DND-41 (cell line): ENCODE measurements at regions not wholly inside any gene's neighbourhood (a gene's known extent, or its start where the extent isn't known, plus 50 kb on each side); places are given as distances from the start of the nearest gene placed in this dataset.
"Not testable (repeated sequence)": the region's sequence is repeated elsewhere in the genome, so short reads cannot be mapped to it uniquely, and the experiment has no call there.

Experiments
- ATAC-seq: fragments of 200-7000 bp; cut with Tn5 transposase; 3 replicates; pipeline ENCODE4 v1.9.1; 2021; ENCODE audit warnings: low read depth; ENCODE audit not compliant: insufficient read depth
- DNase-seq: peaks from one replicate; pipeline ENCODE4 v3.0.0-alpha.2; 2020
- H2AFZ ChIP-seq: 2 replicates; pipeline ENCODE4 v1.6.0; 2012; ENCODE audit warnings: low read depth, low read length
- H3K27ac ChIP-seq: 2 replicates; pipeline ENCODE4 v1.5.1; 2012; ENCODE audit warnings: low read length, inconsistent platforms
- H3K27me3 ChIP-seq: fragments of 200-600 bp; sonication (generic); 2 replicates; pipeline ENCODE4 v1.6.0; 2012; ENCODE audit warnings: low read length, mild to moderate bottlenecking, inconsistent platforms; ENCODE audit not compliant: insufficient read depth, poor library complexity
- H3K36me3 ChIP-seq: 2 replicates; pipeline ENCODE4 v1.5.1; 2012; ENCODE audit warnings: low read length, inconsistent platforms; ENCODE audit not compliant: insufficient read depth
- H3K4me1 ChIP-seq: 2 replicates; pipeline ENCODE4 v1.5.1; 2012; ENCODE audit warnings: mild to moderate bottlenecking, low read length; ENCODE audit not compliant: insufficient read depth
- H3K4me2 ChIP-seq: 2 replicates; pipeline ENCODE4 v1.6.0; 2012; ENCODE audit warnings: mild to moderate bottlenecking, moderate library complexity, low read length, inconsistent platforms; ENCODE audit not compliant: insufficient read depth
- H3K4me3 ChIP-seq, 2 experiments: fragments of 200-600 bp in 1 of 2; shearing (Covaris generic) in 1 of 2; 2 replicates each; pipeline ENCODE4 v1.5.1; 2012 to 2016; ENCODE audit warnings: inconsistent platforms in 2 of 2, low read length in 2 of 2, mild to moderate bottlenecking in 2 of 2, low read depth in 1 of 2, moderate library complexity in 1 of 2
- H3K79me2 ChIP-seq: 2 replicates; pipeline ENCODE4 v1.6.0; 2012; ENCODE audit warnings: low read length, inconsistent platforms; ENCODE audit not compliant: insufficient read depth
- H3K9ac ChIP-seq: 2 replicates; pipeline ENCODE4 v1.6.0; 2012; ENCODE audit warnings: low read depth, mild to moderate bottlenecking, inconsistent platforms, low read length, moderate library complexity
- H3K9me3 ChIP-seq: 2 replicates; pipeline ENCODE4 v1.5.1; 2012; ENCODE audit warnings: low read length, moderate library complexity, mild to moderate bottlenecking, inconsistent platforms; ENCODE audit not compliant: insufficient read depth, severe bottlenecking
- H4K20me1 ChIP-seq: 2 replicates; pipeline ENCODE4 v1.6.0; 2012; ENCODE audit warnings: low read length; ENCODE audit not compliant: insufficient read depth
- EZH2 ChIP-seq: IDR thresholded peaks from 3 replicates; pipeline ENCODE4 v1.6.1; 2012; ENCODE audit warnings: borderline replicate concordance, low read depth, mild to moderate bottlenecking, moderate library complexity, low read length, inconsistent platforms; ENCODE audit not compliant: severe bottlenecking
- TF ChIP-seq, protein P1 (sequence below): IDR thresholded peaks from 2 replicates; pipeline ENCODE4 v1.5.1; 2012; ENCODE audit warnings: borderline replicate concordance, low read length, moderate library complexity, mild to moderate bottlenecking; ENCODE audit not compliant: poor library complexity, severe bottlenecking; ENCODE audit errors: extremely low read depth

DNA sequence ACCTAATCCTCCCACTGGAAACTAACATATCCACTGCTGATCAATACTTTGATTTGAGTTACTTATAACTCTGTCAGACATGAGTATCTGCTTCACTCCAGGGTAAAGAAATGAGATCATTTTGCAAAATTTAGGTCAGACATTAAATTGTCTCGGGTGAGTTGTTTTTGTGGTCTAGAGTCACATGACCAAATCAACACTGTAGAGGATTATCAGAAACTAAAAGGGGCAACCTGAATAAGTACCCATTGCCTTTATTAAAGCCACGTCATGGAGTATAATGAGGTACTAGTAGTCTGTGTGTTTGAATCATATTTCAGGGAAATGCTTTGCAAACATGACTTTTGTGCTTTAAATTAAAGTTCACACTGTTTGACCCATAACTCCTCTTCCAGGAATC, 107.7 kb upstream of the ADO start:
- Histone ChIP-seq H3K36me3 (no peaks in the 10 kb centered on the region), H2AFZ (no peak overlapping the region), H3K27ac (no peak overlapping the region), H3K79me2 (no peaks in the 10 kb centered on the region), H3K27me3 (no peaks in the 10 kb centered on the region), H4K20me1 (no peaks in the 10 kb centered on the region), H3K9me3 (no peaks in the 10 kb centered on the region), H3K4me2 (no peak overlapping the region), H3K9ac (no peak overlapping the region), H3K4me3 (no peak overlapping the region), H3K4me1 (no peaks in the 10 kb centered on the region)
- TF ChIP-seq, protein P1, sequence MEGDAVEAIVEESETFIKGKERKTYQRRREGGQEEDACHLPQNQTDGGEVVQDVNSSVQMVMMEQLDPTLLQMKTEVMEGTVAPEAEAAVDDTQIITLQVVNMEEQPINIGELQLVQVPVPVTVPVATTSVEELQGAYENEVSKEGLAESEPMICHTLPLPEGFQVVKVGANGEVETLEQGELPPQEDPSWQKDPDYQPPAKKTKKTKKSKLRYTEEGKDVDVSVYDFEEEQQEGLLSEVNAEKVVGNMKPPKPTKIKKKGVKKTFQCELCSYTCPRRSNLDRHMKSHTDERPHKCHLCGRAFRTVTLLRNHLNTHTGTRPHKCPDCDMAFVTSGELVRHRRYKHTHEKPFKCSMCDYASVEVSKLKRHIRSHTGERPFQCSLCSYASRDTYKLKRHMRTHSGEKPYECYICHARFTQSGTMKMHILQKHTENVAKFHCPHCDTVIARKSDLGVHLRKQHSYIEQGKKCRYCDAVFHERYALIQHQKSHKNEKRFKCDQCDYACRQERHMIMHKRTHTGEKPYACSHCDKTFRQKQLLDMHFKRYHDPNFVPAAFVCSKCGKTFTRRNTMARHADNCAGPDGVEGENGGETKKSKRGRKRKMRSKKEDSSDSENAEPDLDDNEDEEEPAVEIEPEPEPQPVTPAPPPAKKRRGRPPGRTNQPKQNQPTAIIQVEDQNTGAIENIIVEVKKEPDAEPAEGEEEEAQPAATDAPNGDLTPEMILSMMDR, result no peak
- TF ChIP-seq EZH2, result no peak
- no peak for DNase-seq
- no peak for ATAC-seq

GRCh38 chr10:62699148-62699547, 105.4 kb upstream of the ADO start:
- Histone ChIP-seq H4K20me1 (no peaks in the 10 kb centered on the region), H3K9ac (no peak overlapping the region), H3K27me3 (no peaks in the 10 kb centered on the region), H3K4me1 (no peaks in the 10 kb centered on the region), H3K4me3 (no peak overlapping the region), H3K9me3 (no peaks in the 10 kb centered on the region), H3K4me2 (no peak overlapping the region), H3K79me2 (no peaks in the 10 kb centered on the region), H2AFZ (no peak overlapping the region), H3K36me3 (no peaks in the 10 kb centered on the region), H3K27ac (no peak overlapping the region)
- no peak for TF ChIP-seq EZH2
- TF ChIP-seq, protein P1, result no peak
- DNase-seq (no peak), ATAC-seq (no peak)

DNA sequence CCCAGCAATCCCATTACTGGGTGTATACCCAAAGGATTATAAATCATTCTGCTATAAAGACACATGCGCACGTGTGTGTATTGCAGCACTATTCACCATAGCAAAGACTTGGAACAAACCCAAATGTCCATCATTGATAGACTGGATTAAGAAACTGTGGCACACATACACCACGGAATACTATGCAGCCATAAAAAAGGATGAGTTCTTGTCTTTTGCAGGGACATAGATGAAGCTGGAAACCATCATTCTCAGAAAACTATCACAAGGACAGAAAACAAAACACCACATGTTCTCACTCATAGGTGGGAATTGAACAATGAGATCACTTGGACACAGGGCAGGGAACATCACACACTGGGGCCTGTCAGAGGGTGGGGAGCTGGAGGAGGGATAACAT, 100.4 kb upstream of the ADO start:
- H3K36me3 ChIP-seq, H3K4me3 ChIP-seq, ATAC-seq, H3K27me3 ChIP-seq, H2AFZ ChIP-seq, H3K4me1 ChIP-seq, H3K79me2 ChIP-seq, H3K27ac ChIP-seq, H3K4me2 ChIP-seq, H3K9ac ChIP-seq, H3K9me3 ChIP-seq, H4K20me1 ChIP-seq, DNase-seq: not testable (repeated sequence)

DNA sequence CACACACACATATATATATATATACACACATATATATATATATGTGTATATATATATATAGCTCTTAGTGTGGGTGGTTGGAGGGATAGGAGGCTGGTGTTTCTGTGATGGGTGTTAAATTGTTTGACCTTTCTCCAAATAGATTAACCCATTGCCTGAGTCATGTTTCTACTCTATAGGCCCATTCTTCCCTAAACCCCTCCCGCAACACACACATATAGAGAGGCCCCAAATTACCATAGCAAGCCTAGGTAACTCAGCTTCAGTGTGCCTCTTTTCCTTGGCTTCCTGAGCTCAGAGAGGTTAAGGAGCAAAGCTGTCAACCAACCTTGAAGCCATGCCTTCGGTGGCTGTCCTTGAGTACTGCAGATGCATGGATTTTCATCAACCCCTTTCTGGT, 98.7 kb upstream of the ADO start:
- Histone ChIP-seq H3K4me1 (no peaks in the 10 kb centered on the region), H3K79me2 (no peaks in the 10 kb centered on the region), H2AFZ (no peak overlapping the region), H3K9ac (no peak overlapping the region), H3K9me3 (no peaks in the 10 kb centered on the region), H3K36me3 (no peaks in the 10 kb centered on the region), H3K4me3 (no peak overlapping the region), H4K20me1 (no peaks in the 10 kb centered on the region), H3K27me3 (no peaks in the 10 kb centered on the region), H3K27ac (no peak overlapping the region), H3K4me2 (no peak overlapping the region)
- ATAC-seq, result no peak
- no peak for TF ChIP-seq EZH2
- TF ChIP-seq, protein P1, result no peak
- DNase-seq, result no peak
